H1 (cell line): ENCODE measurements at regions not wholly inside any gene's neighbourhood (a gene's known extent, or its start where the extent isn't known, plus 50 kb on each side); places are given as distances from the start of the nearest gene placed in this dataset.

Experiments used
- CHD2 ChIP-seq: IDR thresholded peaks from 2 replicates; pipeline ENCODE4 v1.6.1; 2012; ENCODE audit warnings: low read length, improper control_type of control experiment
- CREB1 ChIP-seq: IDR thresholded peaks from 2 replicates; pipeline ENCODE4 v1.6.1; 2012; ENCODE audit warnings: inconsistent platforms
- EGR1 ChIP-seq: IDR thresholded peaks from 2 replicates; pipeline ENCODE4 v1.6.1; 2011; ENCODE audit warnings: low read depth, low read length, borderline replicate concordance
- EP300 ChIP-seq, 2 experiments: IDR thresholded peaks; 1 replicate in 1 of 2; 2 replicates in 1 of 2; pipeline ENCODE4 v1.6.1; 2011 to 2012; ENCODE audit warnings: low read depth in 2 of 2, low read length in 2 of 2, mild to moderate bottlenecking in 2 of 2, borderline replicate concordance in 1 of 2, inconsistent platforms in 1 of 2, moderate library complexity in 1 of 2
- KDM1A ChIP-seq: fragments of 200-600, 300-600 bp; sonication (generic); IDR thresholded peaks from 2 replicates; pipeline ENCODE4 v1.7.1; 2016; ENCODE audit warnings: mild to moderate bottlenecking, low read length, borderline replicate concordance
- PHF8 ChIP-seq: fragments of 200-600 bp; sonication (generic); conservative IDR thresholded peaks from 2 replicates; pipeline ENCODE4 v1.7.1; 2012; ENCODE audit warnings: low read depth, mild to moderate bottlenecking, inconsistent platforms, low read length, moderate library complexity
- POLR2AphosphoS5 ChIP-seq: IDR thresholded peaks from 2 replicates; pipeline ENCODE4 v1.6.1; 2011; ENCODE audit warnings: low read depth, low read length
- POU5F1 ChIP-seq: IDR thresholded peaks from 2 replicates; pipeline ENCODE4 v1.6.1; 2011; ENCODE audit warnings: low read depth, mild to moderate bottlenecking, low read length, moderate library complexity
- RAD21 ChIP-seq, 2 experiments: IDR thresholded peaks in 1 of 2; conservative IDR thresholded peaks in 1 of 2; 2 replicates each; pipeline ENCODE4 v1.6.1; 2011; ENCODE audit warnings: low read depth in 2 of 2, low read length in 2 of 2, improper control_type of control experiment in 1 of 2, inconsistent platforms in 1 of 2, mild to moderate bottlenecking in 1 of 2, moderate library complexity in 1 of 2
- RBBP5 ChIP-seq: IDR thresholded peaks from 2 replicates; pipeline ENCODE4 v1.7.1; 2012; ENCODE audit warnings: low read depth, mild to moderate bottlenecking, inconsistent platforms, low read length, moderate library complexity, borderline replicate concordance
- RFX5 ChIP-seq: IDR thresholded peaks from 2 replicates; pipeline ENCODE4 v1.6.1; 2011; ENCODE audit warnings: low read depth, low read length, improper control_type of control experiment, borderline replicate concordance
- SIN3A ChIP-seq, 2 experiments: IDR thresholded peaks in 1 of 2; conservative IDR thresholded peaks in 1 of 2; 2 replicates each; pipeline ENCODE4 v1.6.1; 2011 to 2012; ENCODE audit warnings: low read length in 2 of 2, improper control_type of control experiment in 1 of 2, low read depth in 1 of 2, mild to moderate bottlenecking in 1 of 2
- TF ChIP-seq, protein P1 (sequence below), 3 experiments: IDR thresholded peaks; 1 replicate in 2 of 3; 2 replicates in 1 of 3; pipeline versions ENCODE4 v1.5.1 to v1.6.1; 2011; ENCODE audit warnings: low read length in 3 of 3, mild to moderate bottlenecking in 3 of 3, inconsistent platforms in 2 of 3, low read depth in 1 of 3, moderate library complexity in 1 of 3; ENCODE audit not compliant: insufficient read depth in 1 of 3; ENCODE audit errors: control extremely low read depth in 1 of 3
- TF ChIP-seq, protein P2 (sequence below): IDR thresholded peaks from 2 replicates; pipeline ENCODE4 v1.6.1; 2011; ENCODE audit warnings: low read length, improper control_type of control experiment

DNA sequence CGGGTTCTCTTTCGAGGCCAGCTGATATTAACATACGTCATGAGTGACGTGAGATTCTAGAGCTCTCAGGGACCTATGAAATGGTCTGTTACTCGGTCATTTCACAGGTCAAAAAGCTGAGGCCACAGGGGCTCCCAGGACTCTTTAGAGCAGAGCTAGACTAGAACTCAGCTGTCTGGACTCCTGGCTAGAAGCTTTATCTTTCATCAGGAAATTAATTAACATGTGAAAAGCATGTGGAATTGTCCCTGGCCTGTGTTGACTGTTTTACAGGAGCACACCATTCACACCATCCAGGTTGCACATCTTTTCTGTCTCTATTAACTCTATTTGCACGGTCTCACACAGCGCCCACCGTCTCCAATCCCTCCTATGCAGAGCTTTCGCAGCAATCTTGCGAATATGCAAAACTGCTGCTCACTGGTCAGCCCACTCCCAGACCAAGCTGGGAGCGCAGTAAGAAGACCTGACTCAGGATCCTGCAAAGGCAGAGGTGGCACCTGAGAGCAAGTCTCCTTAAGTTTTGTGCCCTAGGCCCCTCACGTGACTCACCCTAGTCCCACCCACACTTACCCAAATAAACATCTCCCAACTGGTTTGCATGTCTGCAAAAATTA lies 522.5 kb downstream of the CD83 start:
- TF ChIP-seq SIN3A (conservative IDR thresholded peaks at IDR 0.05 in 1 of 2, IDR thresholded peaks at IDR 0.05 in 1 of 2; ENCODE audit: low read depth in 1 of 2, low read length in 2 of 2): no peak
- no peak for TF ChIP-seq PHF8
- TF ChIP-seq, protein P1, sequence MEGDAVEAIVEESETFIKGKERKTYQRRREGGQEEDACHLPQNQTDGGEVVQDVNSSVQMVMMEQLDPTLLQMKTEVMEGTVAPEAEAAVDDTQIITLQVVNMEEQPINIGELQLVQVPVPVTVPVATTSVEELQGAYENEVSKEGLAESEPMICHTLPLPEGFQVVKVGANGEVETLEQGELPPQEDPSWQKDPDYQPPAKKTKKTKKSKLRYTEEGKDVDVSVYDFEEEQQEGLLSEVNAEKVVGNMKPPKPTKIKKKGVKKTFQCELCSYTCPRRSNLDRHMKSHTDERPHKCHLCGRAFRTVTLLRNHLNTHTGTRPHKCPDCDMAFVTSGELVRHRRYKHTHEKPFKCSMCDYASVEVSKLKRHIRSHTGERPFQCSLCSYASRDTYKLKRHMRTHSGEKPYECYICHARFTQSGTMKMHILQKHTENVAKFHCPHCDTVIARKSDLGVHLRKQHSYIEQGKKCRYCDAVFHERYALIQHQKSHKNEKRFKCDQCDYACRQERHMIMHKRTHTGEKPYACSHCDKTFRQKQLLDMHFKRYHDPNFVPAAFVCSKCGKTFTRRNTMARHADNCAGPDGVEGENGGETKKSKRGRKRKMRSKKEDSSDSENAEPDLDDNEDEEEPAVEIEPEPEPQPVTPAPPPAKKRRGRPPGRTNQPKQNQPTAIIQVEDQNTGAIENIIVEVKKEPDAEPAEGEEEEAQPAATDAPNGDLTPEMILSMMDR (IDR thresholded peaks at IDR 0.05; ENCODE audit: control extremely low read depth in 1 of 3, insufficient read depth in 1 of 3, low read depth in 1 of 3, low read length in 3 of 3): no peak
- no peak for TF ChIP-seq POU5F1
- TF ChIP-seq CHD2: no peak
- TF ChIP-seq RAD21 (IDR thresholded peaks at IDR 0.05 in 1 of 2, conservative IDR thresholded peaks at IDR 0.05 in 1 of 2; ENCODE audit: low read depth in 2 of 2, low read length in 2 of 2): no peak
- no peak for TF ChIP-seq EP300 (IDR thresholded peaks at IDR 0.05; ENCODE audit: borderline replicate concordance in 1 of 2, low read depth in 2 of 2, low read length in 2 of 2)
- no peak for TF ChIP-seq RBBP5
- TF ChIP-seq, protein P2, sequence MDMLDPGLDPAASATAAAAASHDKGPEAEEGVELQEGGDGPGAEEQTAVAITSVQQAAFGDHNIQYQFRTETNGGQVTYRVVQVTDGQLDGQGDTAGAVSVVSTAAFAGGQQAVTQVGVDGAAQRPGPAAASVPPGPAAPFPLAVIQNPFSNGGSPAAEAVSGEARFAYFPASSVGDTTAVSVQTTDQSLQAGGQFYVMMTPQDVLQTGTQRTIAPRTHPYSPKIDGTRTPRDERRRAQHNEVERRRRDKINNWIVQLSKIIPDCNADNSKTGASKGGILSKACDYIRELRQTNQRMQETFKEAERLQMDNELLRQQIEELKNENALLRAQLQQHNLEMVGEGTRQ: peak; percentile 67
- peak; percentile 61; the same call in 1 of the 2 replicates for TF ChIP-seq CREB1
- no peak for TF ChIP-seq EGR1
- no peak for TF ChIP-seq POLR2AphosphoS5
- 0 out of 2 replicates have a peak, but pooled peaks have one; percentile 48 for TF ChIP-seq KDM1A
- no peak for TF ChIP-seq RFX5
